Nephron progenitor cell (in vitro differentiated cells): ENCODE measurements at regions not wholly inside any gene's neighbourhood (a gene's known extent, or its start where the extent isn't known, plus 50 kb on each side); places are given as distances from the start of the nearest gene placed in this dataset.

Experiments used
- DNase-seq: peaks from one replicate; pipeline ENCODE4 v3.0.0; 2021
- H3K27ac Mint-ChIP-seq: 2 replicates; pipeline ENCODE4 v1.8.0; 2021; ENCODE audit warnings: mild to moderate bottlenecking, moderate library complexity, mixed read lengths
- H3K27me3 Mint-ChIP-seq: 2 replicates; pipeline ENCODE4 v1.8.0; 2021; ENCODE audit warnings: mild to moderate bottlenecking, low read depth, mixed read lengths; ENCODE audit not compliant: poor library complexity
- H3K36me3 Mint-ChIP-seq: 2 replicates; pipeline ENCODE4 v1.8.0; 2021; ENCODE audit warnings: low read depth, mixed read lengths
- H3K4me1 Mint-ChIP-seq: 2 replicates; pipeline ENCODE4 v1.8.0; 2021; ENCODE audit warnings: mixed read lengths
- H3K4me3 Mint-ChIP-seq: 2 replicates; pipeline ENCODE4 v1.8.0; 2021; ENCODE audit warnings: mild to moderate bottlenecking, moderate library complexity, mixed read lengths
- H3K9me3 Mint-ChIP-seq: 2 replicates; pipeline ENCODE4 v1.8.0; 2021; ENCODE audit warnings: mild to moderate bottlenecking, moderate library complexity, mixed read lengths
- TF ChIP-seq, protein P1 (sequence below): fragments of 200-600 bp; sonication (generic); IDR thresholded peaks from 2 replicates; pipeline ENCODE4 v1.5.0; 2021; ENCODE audit warnings: antibody characterized with exemption

DNA sequence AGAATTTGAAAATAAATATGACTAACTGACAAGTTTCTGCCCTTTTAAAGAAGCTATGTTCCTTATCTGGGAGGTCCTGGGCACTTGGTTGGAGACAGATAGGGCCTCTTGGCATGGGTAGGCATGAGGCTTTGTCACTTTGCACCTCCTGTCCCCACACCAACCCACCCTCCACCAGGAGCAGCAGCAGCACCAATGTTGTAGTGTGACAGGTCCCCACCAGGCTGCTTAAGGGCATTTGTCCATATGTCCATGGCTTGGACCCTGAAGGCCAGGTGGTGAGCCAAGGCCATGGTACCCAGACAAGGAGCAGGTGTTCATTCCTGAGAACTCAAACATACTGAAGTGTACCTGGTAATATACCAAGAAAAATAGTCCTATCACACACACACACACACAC, 629.1 kb downstream of the ACTR3B start:
- H3K4me1 Mint-ChIP-seq: no peaks in the 10 kb centered on the region
- TF ChIP-seq, protein P1, sequence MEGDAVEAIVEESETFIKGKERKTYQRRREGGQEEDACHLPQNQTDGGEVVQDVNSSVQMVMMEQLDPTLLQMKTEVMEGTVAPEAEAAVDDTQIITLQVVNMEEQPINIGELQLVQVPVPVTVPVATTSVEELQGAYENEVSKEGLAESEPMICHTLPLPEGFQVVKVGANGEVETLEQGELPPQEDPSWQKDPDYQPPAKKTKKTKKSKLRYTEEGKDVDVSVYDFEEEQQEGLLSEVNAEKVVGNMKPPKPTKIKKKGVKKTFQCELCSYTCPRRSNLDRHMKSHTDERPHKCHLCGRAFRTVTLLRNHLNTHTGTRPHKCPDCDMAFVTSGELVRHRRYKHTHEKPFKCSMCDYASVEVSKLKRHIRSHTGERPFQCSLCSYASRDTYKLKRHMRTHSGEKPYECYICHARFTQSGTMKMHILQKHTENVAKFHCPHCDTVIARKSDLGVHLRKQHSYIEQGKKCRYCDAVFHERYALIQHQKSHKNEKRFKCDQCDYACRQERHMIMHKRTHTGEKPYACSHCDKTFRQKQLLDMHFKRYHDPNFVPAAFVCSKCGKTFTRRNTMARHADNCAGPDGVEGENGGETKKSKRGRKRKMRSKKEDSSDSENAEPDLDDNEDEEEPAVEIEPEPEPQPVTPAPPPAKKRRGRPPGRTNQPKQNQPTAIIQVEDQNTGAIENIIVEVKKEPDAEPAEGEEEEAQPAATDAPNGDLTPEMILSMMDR: no peak
- H3K27me3 Mint-ChIP-seq: no peaks in the 10 kb centered on the region

DNA sequence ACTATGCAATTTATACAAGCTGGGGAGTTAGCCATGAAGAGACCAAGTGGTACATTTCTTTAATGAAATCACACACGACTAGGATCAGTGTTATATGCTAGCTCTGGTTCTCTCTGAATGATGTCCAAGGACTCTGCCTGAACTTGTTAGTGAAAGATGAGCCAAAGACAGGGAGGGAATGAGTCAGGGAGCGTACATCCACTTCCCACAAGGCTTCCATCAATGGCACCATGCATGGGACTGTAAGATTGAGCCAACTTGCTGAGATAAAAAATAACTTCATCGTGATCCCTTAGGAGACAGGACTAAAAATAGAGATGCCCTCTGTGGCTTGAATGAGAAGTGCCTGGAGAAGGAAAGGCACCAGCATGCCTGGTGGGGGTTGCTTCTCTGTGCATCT, 629.7 kb downstream of the ACTR3B start:
- H3K9me3 Mint-ChIP-seq: peaks cover 98% of the 10 kb centered on the region
- no peak overlapping the region for H3K27ac Mint-ChIP-seq
- no peaks in the 10 kb centered on the region for H3K36me3 Mint-ChIP-seq
- H3K27me3 Mint-ChIP-seq: no peaks in the 10 kb centered on the region
- TF ChIP-seq, protein P1: no peak
- no peak overlapping the region for H3K4me3 Mint-ChIP-seq
- DNase-seq: no peak
- no peaks in the 10 kb centered on the region for H3K4me1 Mint-ChIP-seq

More for the DNA sequence above, 629.1 kb downstream of the ACTR3B start:
- Mint-ChIP-seq H3K4me3 (no peak overlapping the region), H3K9me3 (peaks cover 98% of the 10 kb centered on the region), H3K27ac (no peak overlapping the region), H3K36me3 (no peaks in the 10 kb centered on the region)
- DNase-seq: no peak

DNA sequence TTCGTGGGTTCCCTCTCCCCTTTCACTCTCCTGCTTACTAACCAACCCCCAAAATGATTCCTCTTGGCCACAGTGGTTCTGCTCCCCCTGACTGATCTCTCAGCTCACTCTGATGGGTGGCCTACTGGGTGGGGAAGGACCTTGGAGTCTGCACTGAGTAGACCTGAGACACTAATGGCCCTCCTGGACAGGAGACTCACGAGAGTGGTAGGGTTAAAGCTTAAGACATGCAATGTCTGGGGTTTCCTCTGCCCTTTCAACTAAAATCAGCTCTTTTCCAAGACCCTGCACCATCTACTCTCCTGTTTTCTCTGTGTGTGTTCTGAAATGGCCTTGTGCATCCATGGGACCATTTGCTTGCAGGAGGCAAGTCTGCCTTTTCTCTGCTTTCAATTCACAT, 631.4 kb downstream of the ACTR3B start:
- H3K27me3 Mint-ChIP-seq: no peaks in the 10 kb centered on the region
- no peak for DNase-seq
- no peak overlapping the region for H3K27ac Mint-ChIP-seq
- peaks cover 95% of the 10 kb centered on the region for H3K9me3 Mint-ChIP-seq
- no peak overlapping the region for H3K4me3 Mint-ChIP-seq
- no peaks in the 10 kb centered on the region for H3K36me3 Mint-ChIP-seq
- H3K4me1 Mint-ChIP-seq: no peaks in the 10 kb centered on the region
- TF ChIP-seq, protein P1: no peak

DNA sequence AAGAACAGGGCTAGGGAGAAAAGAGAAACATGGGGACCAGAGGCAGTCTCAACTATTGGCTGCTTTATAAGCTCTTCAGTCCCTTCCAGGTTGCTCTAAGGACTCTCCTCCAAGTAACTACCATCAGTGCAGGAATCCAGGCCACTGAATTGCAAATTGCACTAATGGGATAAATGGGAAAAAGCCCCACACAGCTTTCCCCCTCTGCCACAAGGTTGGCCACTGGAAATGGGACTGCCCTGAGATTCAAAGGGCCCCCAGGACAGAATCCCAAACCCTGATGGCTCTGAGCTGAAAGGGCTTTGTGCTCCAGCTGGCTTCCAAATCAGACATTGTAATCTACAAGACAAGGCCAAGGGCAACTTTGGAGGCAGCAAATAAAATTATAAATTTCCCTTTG, 633.2 kb downstream of the ACTR3B start:
- Mint-ChIP-seq H3K9me3 (peaks cover 95% of the 10 kb centered on the region), H3K4me1 (no peaks in the 10 kb centered on the region), H3K36me3 (no peaks in the 10 kb centered on the region), H3K27me3 (no peaks in the 10 kb centered on the region), H3K27ac (no peak overlapping the region), H3K4me3 (no peak overlapping the region)
- DNase-seq: no peak
- TF ChIP-seq, protein P1: no peak

DNA sequence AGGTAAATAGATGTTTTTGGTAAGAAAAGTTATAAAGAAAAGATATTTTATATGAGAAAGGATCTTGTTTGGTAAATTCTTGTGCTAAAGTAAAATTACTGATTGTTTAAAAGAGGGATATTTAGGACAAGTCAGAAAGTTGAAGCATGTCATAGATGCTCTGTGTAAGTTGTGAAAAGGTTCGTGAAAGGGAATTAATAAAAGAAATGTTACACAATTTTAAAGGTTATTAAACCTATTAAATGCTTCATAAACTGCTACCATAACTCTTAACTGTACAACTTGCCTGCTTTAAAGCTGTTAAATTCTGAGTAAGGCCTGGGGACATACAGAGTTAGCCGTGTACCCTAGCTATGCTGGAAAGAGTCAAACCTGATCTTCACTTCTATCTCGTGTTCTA, 634.1 kb downstream of the ACTR3B start:
- peaks cover 97% of the 10 kb centered on the region for H3K9me3 Mint-ChIP-seq
- H3K27ac Mint-ChIP-seq: no peak overlapping the region
- no peaks in the 10 kb centered on the region for H3K27me3 Mint-ChIP-seq
- no peaks in the 10 kb centered on the region for H3K36me3 Mint-ChIP-seq
- H3K4me1 Mint-ChIP-seq: no peaks in the 10 kb centered on the region
- no peak overlapping the region for H3K4me3 Mint-ChIP-seq
- TF ChIP-seq, protein P1: no peak
- DNase-seq: no peak

DNA sequence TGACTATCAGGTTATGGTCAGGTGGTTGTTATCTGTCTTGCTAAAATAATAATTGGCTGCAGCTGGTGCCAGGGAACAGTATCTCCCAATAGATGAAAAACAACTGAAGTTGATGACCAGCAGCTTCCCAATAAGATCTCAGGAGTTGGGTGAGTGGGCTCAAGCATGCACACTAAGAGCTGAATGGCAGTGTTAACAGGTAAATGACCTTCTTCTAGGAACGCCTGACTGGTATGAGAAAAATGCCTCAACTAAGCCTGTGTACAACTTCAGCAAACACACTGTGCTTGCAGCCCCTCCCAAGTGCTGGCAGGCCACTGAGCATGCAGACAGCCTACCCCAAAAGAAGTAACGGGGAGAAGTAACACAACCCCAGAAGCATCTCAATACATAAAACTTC, 636.9 kb downstream of the ACTR3B start:
- H3K9me3 Mint-ChIP-seq: peaks cover 93% of the 10 kb centered on the region
- H3K27ac Mint-ChIP-seq: no peak overlapping the region
- no peaks in the 10 kb centered on the region for H3K4me1 Mint-ChIP-seq
- no peak overlapping the region for H3K4me3 Mint-ChIP-seq
- no peaks in the 10 kb centered on the region for H3K27me3 Mint-ChIP-seq
- H3K36me3 Mint-ChIP-seq: no peaks in the 10 kb centered on the region
- DNase-seq: no peak
- TF ChIP-seq, protein P1: no peak
